Astrocyte of the hippocampus (primary cell): ENCODE measurements at regions not wholly inside any gene's neighbourhood (a gene's known extent, or its start where the extent isn't known, plus 50 kb on each side); places are given as distances from the start of the nearest gene placed in this dataset.

Experiments
- DNase-seq: peaks from one replicate; pipeline ENCODE4 v3.0.0; 2011; ENCODE audit warnings: low read depth, low spot score

DNA sequence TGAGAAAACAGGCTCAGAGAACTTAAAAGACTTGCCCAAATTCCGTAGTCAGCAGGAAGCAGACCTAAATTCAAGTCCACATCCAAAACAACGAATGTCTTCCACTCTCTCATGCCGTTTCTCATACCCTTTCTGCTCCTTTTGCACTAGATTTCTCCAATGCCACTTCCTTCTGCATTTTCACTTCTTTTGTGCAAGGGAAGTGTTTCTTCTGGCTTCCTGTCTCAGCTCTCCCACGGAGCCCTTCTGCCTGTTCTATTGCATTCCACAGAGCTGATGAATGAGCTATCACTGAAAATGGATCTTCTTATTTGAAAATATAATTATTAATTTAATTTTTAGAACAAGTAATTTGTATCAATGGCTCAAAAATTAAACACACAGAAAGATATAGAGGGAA lies 56.1 kb upstream of the STK24 start:
- peak; percentile 13 for DNase-seq

DNA sequence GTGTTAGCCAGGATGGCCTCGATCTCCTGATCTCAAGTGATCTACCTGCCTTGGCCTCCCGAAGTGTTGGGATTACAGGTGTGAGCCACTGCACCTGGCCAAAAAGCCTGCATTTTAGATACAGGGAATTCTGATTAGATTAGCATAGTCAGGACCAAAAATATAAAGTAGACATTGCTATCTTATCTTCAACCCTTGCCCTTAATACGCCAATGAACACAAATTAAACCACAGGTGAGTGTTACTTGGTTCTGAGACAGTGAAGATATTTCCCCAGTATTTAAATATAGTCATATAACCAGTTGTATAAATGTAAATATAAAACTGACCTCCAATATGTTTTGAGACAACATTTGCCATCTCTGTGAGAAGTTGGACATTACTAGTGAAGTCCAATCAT lies 52.1 kb upstream of the STK24 start:
- DNase-seq: no peak
